OCI-LY7 (cell line): ENCODE measurements at regions not wholly inside any gene's neighbourhood (a gene's known extent, or its start where the extent isn't known, plus 50 kb on each side); places are given as distances from the start of the nearest gene placed in this dataset.

ENCODE experiments used
- EZH2phosphoT487 ChIP-seq: fragments of 200-600 bp; sonication (generic); IDR thresholded peaks from 2 replicates; pipeline ENCODE4 v1.6.1; 2018; ENCODE audit warnings: low read depth, borderline replicate concordance, mild to moderate bottlenecking, mixed run types, antibody characterized with exemption, low read length, moderate library complexity, mixed read lengths
- TF ChIP-seq, protein P1 (sequence below): fragments of 200-600 bp; sonication (generic); conservative IDR thresholded peaks from 2 replicates; pipeline ENCODE4 v1.5.1; 2014; ENCODE audit warnings: mild to moderate bottlenecking, antibody characterized with exemption, low read length, moderate library complexity, mixed read lengths

DNA sequence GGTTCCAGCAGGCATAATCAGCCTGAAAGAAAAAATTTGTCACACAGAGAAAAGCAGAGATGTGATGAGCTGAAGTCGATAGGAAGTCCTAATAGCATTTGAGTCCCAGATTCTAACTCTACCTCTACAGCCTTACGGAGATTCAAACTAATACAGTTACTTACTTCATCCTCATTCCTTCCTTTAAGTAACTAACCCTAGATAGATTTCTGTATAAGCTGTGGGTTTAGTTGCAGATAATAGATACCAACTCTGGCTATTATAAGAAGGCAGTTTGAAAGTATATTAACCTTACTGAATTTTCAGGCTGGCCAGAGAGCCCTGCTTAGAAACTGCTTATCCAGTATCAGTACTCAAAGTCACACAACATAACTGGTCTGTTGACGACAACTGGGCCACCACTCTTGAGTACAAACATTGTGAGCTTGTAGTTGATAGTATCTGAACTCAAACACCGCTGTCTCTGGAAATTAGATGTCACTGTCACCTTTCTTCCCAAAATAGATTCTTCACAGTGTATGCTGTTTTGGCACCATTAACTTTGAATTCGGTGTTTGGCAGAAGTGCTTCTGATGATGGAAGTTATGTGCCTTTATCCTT is 484.3 kb downstream of the DIPK2A start:
- TF ChIP-seq, protein P1, sequence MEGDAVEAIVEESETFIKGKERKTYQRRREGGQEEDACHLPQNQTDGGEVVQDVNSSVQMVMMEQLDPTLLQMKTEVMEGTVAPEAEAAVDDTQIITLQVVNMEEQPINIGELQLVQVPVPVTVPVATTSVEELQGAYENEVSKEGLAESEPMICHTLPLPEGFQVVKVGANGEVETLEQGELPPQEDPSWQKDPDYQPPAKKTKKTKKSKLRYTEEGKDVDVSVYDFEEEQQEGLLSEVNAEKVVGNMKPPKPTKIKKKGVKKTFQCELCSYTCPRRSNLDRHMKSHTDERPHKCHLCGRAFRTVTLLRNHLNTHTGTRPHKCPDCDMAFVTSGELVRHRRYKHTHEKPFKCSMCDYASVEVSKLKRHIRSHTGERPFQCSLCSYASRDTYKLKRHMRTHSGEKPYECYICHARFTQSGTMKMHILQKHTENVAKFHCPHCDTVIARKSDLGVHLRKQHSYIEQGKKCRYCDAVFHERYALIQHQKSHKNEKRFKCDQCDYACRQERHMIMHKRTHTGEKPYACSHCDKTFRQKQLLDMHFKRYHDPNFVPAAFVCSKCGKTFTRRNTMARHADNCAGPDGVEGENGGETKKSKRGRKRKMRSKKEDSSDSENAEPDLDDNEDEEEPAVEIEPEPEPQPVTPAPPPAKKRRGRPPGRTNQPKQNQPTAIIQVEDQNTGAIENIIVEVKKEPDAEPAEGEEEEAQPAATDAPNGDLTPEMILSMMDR, result no peak
- no peak for TF ChIP-seq EZH2phosphoT487
